ENCODE measurements at regions not wholly inside any gene's neighbourhood (a gene's known extent, or its start where the extent isn't known, plus 50 kb on each side); places are given as distances from the start of the nearest gene placed in this dataset.

GRCh38 chr18:22858121-22858520, 75.0 kb upstream of the RBBP8 start:
- no peak for DNase-seq
- Histone ChIP-seq H3K36me3 (ENCODE audit: control insufficient read depth in 2 of 3, insufficient read depth in 3 of 3, low read length in 3 of 3) (no peaks in the 10 kb centered on the region), H3K4me1 (ENCODE audit: control insufficient read depth in 2 of 3, insufficient read depth in 2 of 3, low read depth in 1 of 3, low read length in 3 of 3) (no peaks in the 10 kb centered on the region), H3K9ac (ENCODE audit: low read length in 3 of 3) (no peak overlapping the region), H3K9me3 (ENCODE audit: control insufficient read depth in 2 of 3, insufficient read depth in 1 of 3, low read length in 3 of 3) (no peaks in the 10 kb centered on the region), H3K27ac (ENCODE audit: low read depth in 2 of 2, low read length in 2 of 2) (no peak overlapping the region), H3K27me3 (ENCODE audit: control insufficient read depth, insufficient read depth, low read length) (no peaks in the 10 kb centered on the region), H3K4me3 (ENCODE audit: low read length in 3 of 3) (no peak overlapping the region)
- FAIRE-seq = no peak
- intact Hi-C loops (cut with DNase I) = no loop called here
- no peak for TF ChIP-seq CTCF (IDR thresholded peaks at IDR 0.05; ENCODE audit: borderline replicate concordance, extremely low read depth, insufficient read depth)

GRCh38 chr18:22860807-22861206, 72.3 kb upstream of the RBBP8 start:
- Histone ChIP-seq H3K9me3 (ENCODE audit: control insufficient read depth in 2 of 3, insufficient read depth in 1 of 3, low read length in 3 of 3) (no peaks in the 10 kb centered on the region), H3K4me1 (ENCODE audit: control insufficient read depth in 2 of 3, insufficient read depth in 2 of 3, low read depth in 1 of 3, low read length in 3 of 3) (no peaks in the 10 kb centered on the region), H3K9ac (ENCODE audit: low read length in 3 of 3) (no peak overlapping the region), H3K27ac (ENCODE audit: low read depth in 2 of 2, low read length in 2 of 2) (no peak overlapping the region), H3K27me3 (ENCODE audit: control insufficient read depth, insufficient read depth, low read length) (no peaks in the 10 kb centered on the region), H3K4me3 (ENCODE audit: low read length in 3 of 3) (no peak overlapping the region), H3K36me3 (ENCODE audit: control insufficient read depth in 2 of 3, insufficient read depth in 3 of 3, low read length in 3 of 3) (no peaks in the 10 kb centered on the region)
- no peak for TF ChIP-seq CTCF (IDR thresholded peaks at IDR 0.05; ENCODE audit: borderline replicate concordance, extremely low read depth, insufficient read depth)
- FAIRE-seq (no peak), DNase-seq (no peak)
- intact Hi-C loops (cut with DNase I) = no loop called here

- Histone ChIP-seq H3K9me3 (ENCODE audit: control insufficient read depth in 2 of 3, insufficient read depth in 1 of 3, low read length in 3 of 3) (no peaks in the 10 kb centered on the region), H3K4me1 (ENCODE audit: control insufficient read depth in 2 of 3, insufficient read depth in 2 of 3, low read depth in 1 of 3, low read length in 3 of 3) (no peaks in the 10 kb centered on the region), H3K36me3 (ENCODE audit: control insufficient read depth in 2 of 3, insufficient read depth in 3 of 3, low read length in 3 of 3) (no peaks in the 10 kb centered on the region), H3K27ac (ENCODE audit: low read depth in 2 of 2, low read length in 2 of 2) (no peak overlapping the region), H3K27me3 (ENCODE audit: control insufficient read depth, insufficient read depth, low read length) (no peaks in the 10 kb centered on the region), H3K9ac (ENCODE audit: low read length in 3 of 3) (no peak overlapping the region), H3K4me3 (ENCODE audit: low read length in 3 of 3) (peak overlapping the region in 1 of 3 donors; percentile 39)
- intact Hi-C loops (cut with DNase I) = no loop called here
- DNase-seq (no peak), FAIRE-seq (no peak)
- no peak for TF ChIP-seq CTCF (IDR thresholded peaks at IDR 0.05; ENCODE audit: borderline replicate concordance, extremely low read depth, insufficient read depth)
These were observed 67.6 kb upstream of the RBBP8 start for GRCh38 chr18:22865354-22866116.

GRCh38 chr18:22868831-22869230, 64.3 kb upstream of the RBBP8 start:
- no peak overlapping the region for H3K4me3 ChIP-seq (ENCODE audit: low read length in 3 of 3)
- no peaks in the 10 kb centered on the region for H3K9me3 ChIP-seq (ENCODE audit: control insufficient read depth in 2 of 3, insufficient read depth in 1 of 3, low read length in 3 of 3)
- no peaks in the 10 kb centered on the region for H3K36me3 ChIP-seq (ENCODE audit: control insufficient read depth in 2 of 3, insufficient read depth in 3 of 3, low read length in 3 of 3)
- intact Hi-C loops (cut with DNase I) = no loop called here
- no peak overlapping the region for H3K9ac ChIP-seq (ENCODE audit: low read length in 3 of 3)
- DNase-seq (no peak), FAIRE-seq (no peak)
- H3K27ac ChIP-seq (ENCODE audit: low read depth in 2 of 2, low read length in 2 of 2) = no peak overlapping the region
- no peak for TF ChIP-seq CTCF (IDR thresholded peaks at IDR 0.05; ENCODE audit: borderline replicate concordance, extremely low read depth, insufficient read depth)
- H3K27me3 ChIP-seq (ENCODE audit: control insufficient read depth, insufficient read depth, low read length) = no peaks in the 10 kb centered on the region
- peaks cover 0 to 4% (median 4%) of the 10 kb centered on the region in 3 donors for H3K4me1 ChIP-seq (ENCODE audit: control insufficient read depth in 2 of 3, insufficient read depth in 2 of 3, low read depth in 1 of 3, low read length in 3 of 3)
